ENCODE measurements at regions not wholly inside any gene's neighbourhood (a gene's known extent, or its start where the extent isn't known, plus 50 kb on each side); places are given as distances from the start of the nearest gene placed in this dataset.

GRCh38 chr13:33677215-33677614 lies 140.7 kb upstream of the RFC3 start:
- no peak for ATAC-seq
- H3K4me2 ChIP-seq = peak overlapping the region; percentile 63; the same call in 2 of the 3 replicates
- no peak overlapping the region for H3K27ac ChIP-seq
- peaks cover 28% of the 10 kb centered on the region for H3K4me1 ChIP-seq
- WGBS (ENCODE audit: missing lambda C conversion rate) = 63% methylated on average over 1 of the region's 1 CpG
- ChIA-PET POLR2A (no interaction called here), CTCF (interaction anchor here (0.7 to 1.2 kb wide), 2 partner anchors 29 to 71 kb away, joined by 3 to 4 read pairs; no protein-coding TSS in a partner anchor)
- DNase-seq (ENCODE audit: low read depth in 1 of 2, low spot score in 1 of 2) = no peak
- H3K4me3 ChIP-seq = no peak overlapping the region
- H3K9me3 ChIP-seq = no peaks in the 10 kb centered on the region
- no peak for FAIRE-seq
- no peak for TF ChIP-seq MAX (IDR thresholded peaks at IDR 0.05)
- no peak for TF ChIP-seq PHF8 (IDR thresholded peaks at IDR 0.05; ENCODE audit: borderline replicate concordance, low read depth)
- TF ChIP-seq RNF2 (IDR thresholded peaks at IDR 0.05; ENCODE audit: borderline replicate concordance, low read depth) = no peak
- TF ChIP-seq NFE2L2 (conservative IDR thresholded peaks at IDR 0.05; ENCODE audit: low read length) = no peak
- TF ChIP-seq TFCP2L1 (CRISPR knock-in tag; IDR thresholded peaks at IDR 0.05) = no peak
- TF ChIP-seq JUNB (IDR thresholded peaks at IDR 0.05) = no peak
- no peak for TF ChIP-seq KDM1A (IDR thresholded peaks at IDR 0.05; ENCODE audit: low read depth)
- TF ChIP-seq CBX2 (IDR thresholded peaks at IDR 0.05; ENCODE audit: borderline replicate concordance, low read depth) = no peak
- no peak for TF ChIP-seq FOSB (CRISPR knock-in tag; IDR thresholded peaks at IDR 0.05)
- TF ChIP-seq USF2 (IDR thresholded peaks at IDR 0.05) = no peak
- TF ChIP-seq CEBPB (IDR thresholded peaks at IDR 0.05) = no peak
- TF ChIP-seq HDAC2 (IDR thresholded peaks at IDR 0.05) = no peak
- TF ChIP-seq CTCF (IDR thresholded peaks at IDR 0.05) = no peak
- TF ChIP-seq RFX5 (IDR thresholded peaks at IDR 0.05) = no peak

GRCh38 chr13:33678084-33678483 lies 139.9 kb upstream of the RFC3 start:
- WGBS (ENCODE audit: missing lambda C conversion rate) = 91% methylated on average over 8 of the region's 9 CpGs
- Histone ChIP-seq H3K9me3 (no peaks in the 10 kb centered on the region), H3K4me3 (no peak overlapping the region), H3K27ac (peak overlapping the region in 1 of 2 experiments; percentile 88; a peak in 3 of 6 replicates), H3K4me2 (no peak overlapping the region), H3K4me1 (peaks cover 28% of the 10 kb centered on the region)
- no peak for TF ChIP-seq TP53 (CRISPR knock-in tag; IDR thresholded peaks at IDR 0.05)
- TF ChIP-seq FOSB (CRISPR knock-in tag; IDR thresholded peaks at IDR 0.05) = no peak
- no peak for TF ChIP-seq PBX3 (IDR thresholded peaks at IDR 0.05)
- no peak for TF ChIP-seq JUNB (IDR thresholded peaks at IDR 0.05)
- no peak for TF ChIP-seq NR3C1 (IDR thresholded peaks at IDR 0.05)
- no peak for TF ChIP-seq HOXB13 (CRISPR knock-in tag; IDR thresholded peaks at IDR 0.05; ENCODE audit: low read depth)
- TF ChIP-seq CBX8 (IDR thresholded peaks at IDR 0.05) = no peak
- TF ChIP-seq FOSL2 (IDR thresholded peaks at IDR 0.05) = no peak
- TF ChIP-seq FOSL2 (CRISPR knock-in tag; IDR thresholded peaks at IDR 0.05) = no peak
- TF ChIP-seq HDAC2 (IDR thresholded peaks at IDR 0.05) = no peak
- no peak for TF ChIP-seq MAX (IDR thresholded peaks at IDR 0.05)
- no peak for TF ChIP-seq HMGXB4 (CRISPR knock-in tag; IDR thresholded peaks at IDR 0.05; ENCODE audit: borderline replicate concordance)
- no peak for TF ChIP-seq ZFP36 (IDR thresholded peaks at IDR 0.05; ENCODE audit: borderline replicate concordance, partially characterized antibody)
- no peak for TF ChIP-seq CBX2 (IDR thresholded peaks at IDR 0.05; ENCODE audit: borderline replicate concordance, low read depth)
- CTCF ChIA-PET = interaction anchor here (0.6 to 1.3 kb wide), 3 partner anchors 72 to 1441 kb away, joined by 3 to 4 read pairs (median 3); no protein-coding TSS in a partner anchor
- ATAC-seq (no peak), FAIRE-seq (no peak), DNase-seq (ENCODE audit: low read depth in 1 of 2, low spot score in 1 of 2) (no peak)
- POLR2A ChIA-PET = interaction anchor here (0.6 kb wide), 1 partner anchor 15 kb away, joined by 3 read pairs; no protein-coding TSS in a partner anchor
